ENCODE measurements at regions not wholly inside any gene's neighbourhood (a gene's known extent, or its start where the extent isn't known, plus 50 kb on each side); places are given as distances from the start of the nearest gene placed in this dataset.

- DNase-seq = no peak
These were observed 323.3 kb upstream of the AJAP1 start for GRCh38 chr1:4330805-4331766.

DNA sequence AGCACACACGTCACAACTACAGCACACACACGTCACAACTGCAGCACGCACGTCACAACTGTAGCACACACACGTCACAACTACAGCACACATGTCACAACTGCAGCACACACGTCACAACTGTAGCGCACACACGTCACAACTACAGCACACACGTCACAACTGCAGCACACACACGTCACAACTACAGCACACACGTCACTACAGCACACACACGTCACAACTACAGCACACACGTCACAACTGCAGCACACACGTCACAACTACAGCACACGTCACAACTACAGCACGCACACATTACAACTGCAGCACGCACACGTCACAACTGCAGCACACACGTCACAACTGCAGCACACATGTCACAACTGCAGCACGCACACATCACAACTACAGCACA is 322.6 kb upstream of the AJAP1 start:
- no peak for DNase-seq

DNA sequence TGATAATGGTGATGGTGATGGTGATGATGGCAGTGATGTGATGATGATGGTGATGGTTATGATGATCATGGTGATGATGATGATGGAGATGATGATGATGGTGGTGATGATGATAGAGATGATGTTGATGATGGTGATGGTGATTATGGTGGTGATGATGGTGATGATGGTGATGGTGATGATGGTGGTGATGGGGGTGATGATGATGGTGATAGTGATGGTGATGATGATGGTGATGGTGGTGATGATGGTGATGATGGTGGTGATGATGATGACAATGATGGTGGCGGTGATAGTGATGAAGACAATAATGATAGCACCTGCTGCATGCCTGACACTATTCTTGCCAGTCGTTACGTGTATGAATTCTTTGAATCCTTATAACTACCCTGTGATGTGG is 317.9 kb upstream of the AJAP1 start:
- no peak for DNase-seq

DNA sequence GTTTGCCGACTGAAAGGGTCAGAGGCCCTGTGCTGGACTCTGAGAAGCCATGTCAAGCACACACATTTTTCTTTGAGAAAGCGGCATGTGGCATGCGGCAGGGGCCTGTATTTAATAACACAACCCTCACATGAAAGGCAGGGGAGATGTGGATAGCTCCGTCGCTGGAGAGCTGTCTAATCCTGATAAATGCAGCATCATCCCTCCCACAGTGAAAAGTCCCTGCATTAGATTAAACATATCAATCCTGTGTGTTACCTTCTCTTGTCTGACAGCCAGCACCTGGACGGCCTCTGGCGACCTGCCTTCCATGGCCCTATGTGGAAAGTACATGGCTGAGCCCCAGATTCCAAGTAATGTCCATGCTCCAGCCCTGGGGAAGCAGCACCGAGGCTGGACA is 313.0 kb upstream of the AJAP1 start:
- no peak for DNase-seq

DNA sequence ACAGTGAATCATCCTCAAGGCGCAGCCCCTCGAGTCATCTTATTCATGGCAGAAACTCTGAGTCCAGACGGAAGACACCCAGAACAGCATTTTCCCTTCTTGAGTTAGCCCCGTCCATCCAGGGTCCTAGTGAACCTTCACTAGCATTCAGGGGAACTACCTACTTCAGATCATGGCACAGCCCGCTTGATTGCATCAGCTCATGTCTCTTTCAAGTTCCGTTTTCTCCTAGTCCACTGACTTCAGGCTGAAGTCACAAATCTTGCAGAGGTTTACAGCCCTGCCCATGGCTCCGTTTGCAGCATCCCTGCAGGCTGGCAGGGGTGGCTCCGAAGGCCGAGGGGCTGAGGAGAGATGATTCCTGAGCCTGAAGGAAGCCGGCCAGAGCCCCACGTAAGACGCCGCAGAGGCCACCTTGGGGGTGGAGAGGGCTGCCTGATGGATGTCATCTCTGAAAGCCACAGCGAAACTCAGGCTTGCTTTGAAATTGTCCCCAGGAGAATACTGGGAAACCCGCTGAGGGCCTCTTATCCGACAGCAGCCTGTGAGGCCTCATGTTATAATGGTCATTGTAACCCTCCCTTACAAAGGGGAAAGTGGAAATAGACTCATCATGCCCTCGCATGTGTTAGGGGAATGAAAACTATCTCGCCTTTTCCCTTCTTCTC is 310.2 kb upstream of the AJAP1 start:
- no peak for DNase-seq

- DNase-seq = no peak
These were observed 309.3 kb upstream of the AJAP1 start for GRCh38 chr1:4345094-4345493.

GRCh38 chr1:4346131-4346530 is 308.3 kb upstream of the AJAP1 start:
- no peak for DNase-seq

DNA sequence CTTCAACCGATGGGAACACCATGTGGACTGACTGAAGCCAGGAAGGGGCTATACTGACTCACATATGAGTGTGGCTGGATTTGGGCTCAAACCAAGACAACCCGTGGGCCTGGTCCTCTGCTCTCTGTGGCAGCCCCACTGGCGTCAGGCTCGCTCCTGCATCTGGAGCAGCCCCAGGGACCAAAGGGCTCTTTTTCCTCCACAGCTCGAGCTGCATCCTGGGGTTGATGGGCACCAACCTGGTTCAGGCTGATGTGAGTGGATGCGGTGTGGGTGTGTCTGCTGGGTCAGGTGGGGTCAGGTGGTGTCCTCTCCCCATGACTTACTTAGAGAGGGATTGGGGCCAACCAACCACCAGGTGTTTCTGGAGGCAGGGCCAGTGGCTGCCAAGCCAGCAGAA is 303.0 kb upstream of the AJAP1 start:
- DNase-seq = no peak

GRCh38 chr1:4353090-4353856 is 301.1 kb upstream of the AJAP1 start:
- DNase-seq = no peak

DNA sequence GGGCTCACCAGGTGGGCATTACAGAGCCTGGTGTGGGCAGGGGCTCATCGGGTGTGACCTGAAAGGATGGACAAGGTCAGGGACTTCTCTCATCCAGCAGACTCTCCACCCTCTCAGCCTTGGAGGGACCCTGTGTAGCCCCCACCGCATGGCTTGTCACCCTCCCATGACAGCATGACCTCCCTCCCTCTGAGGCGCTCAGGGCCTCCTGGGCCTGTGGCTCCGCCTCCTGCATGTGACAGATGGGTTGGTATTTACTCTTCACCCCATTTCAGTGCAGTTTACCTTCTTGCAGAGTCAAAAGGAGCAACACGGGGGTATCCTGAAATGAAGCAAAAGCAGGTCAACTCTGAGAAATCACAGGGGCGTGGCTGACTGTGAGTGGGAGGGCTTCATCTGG is 298.6 kb upstream of the AJAP1 start:
- DNase-seq = no peak

DNA sequence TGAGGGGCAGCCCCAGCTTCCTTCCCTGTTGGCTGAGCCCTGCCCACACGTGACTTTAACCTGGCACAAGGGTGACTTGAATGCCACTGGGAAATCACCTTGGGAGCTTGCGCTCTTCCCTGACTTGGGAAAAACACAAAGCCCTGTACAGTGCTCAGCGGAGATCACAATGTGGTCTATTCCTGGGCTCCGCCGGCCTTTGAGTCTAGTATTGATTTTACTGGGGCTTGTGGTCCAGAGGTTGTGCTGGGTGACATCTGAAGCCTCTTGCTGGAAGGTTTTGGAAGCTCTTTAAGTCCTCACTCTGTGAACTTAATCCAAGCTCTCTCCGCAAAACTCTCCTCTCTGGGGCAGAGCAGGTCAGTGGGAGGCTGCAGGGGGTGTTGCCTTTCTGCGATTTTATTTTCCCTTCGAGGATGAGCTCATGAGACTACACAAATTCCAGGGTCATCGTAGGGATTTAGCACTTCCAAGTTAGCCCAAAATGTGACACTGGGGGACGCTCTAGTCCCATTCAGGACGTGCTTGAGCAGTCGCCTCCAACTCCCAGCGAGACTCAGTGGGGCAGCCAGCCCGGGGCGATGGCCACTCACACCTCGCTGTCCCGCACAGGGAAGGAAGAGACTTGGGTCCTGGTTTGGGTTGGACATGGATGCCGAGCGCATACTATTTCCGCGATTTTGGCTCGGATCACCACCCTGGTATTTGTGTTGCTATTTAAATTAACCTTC is 291.9 kb upstream of the AJAP1 start:
- no peak for DNase-seq

DNA sequence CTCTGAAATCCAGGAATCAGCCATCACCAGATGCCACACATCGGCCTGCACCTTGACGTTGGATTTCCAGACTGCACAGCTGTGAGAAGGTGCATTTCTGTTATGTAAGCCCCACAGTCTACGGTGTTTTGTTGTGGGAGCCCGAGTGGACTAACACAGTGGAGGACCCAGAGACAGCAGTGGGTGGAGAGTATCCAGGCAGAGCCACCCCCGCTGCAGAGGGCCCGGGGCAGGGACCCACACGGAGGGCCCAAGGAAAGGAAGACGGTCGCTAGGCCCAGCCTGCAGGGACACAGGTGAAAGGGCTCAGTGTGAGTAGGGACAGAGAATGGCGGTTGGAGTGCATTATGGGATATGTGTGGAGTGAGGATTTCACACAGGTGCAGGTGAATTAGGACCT is 288.3 kb upstream of the AJAP1 start:
- no peak for DNase-seq

GRCh38 chr1:4367230-4367777 is 287.1 kb upstream of the AJAP1 start:
- no peak for DNase-seq

DNA sequence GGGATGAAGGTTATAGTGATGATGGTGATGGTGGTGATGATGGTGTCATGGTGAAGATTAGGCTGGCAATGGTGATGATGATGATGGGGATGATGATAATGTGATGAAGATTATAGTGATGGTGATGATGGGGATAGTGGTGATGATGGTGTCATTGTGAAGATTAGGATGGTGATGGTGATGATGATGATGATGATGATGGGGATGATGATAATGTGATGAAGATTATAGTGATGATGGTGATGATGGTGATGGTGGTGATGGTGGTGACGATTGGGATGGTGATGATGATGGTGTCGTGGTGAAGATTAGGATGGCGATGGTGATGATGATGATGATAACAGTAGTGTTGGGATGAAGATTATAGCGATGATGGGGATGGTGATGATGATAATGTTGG is 285.1 kb upstream of the AJAP1 start:
- no peak for DNase-seq

GRCh38 chr1:4371849-4372248 is 282.6 kb upstream of the AJAP1 start:
- no peak for DNase-seq

GRCh38 chr1:4375812-4376211 is 278.6 kb upstream of the AJAP1 start:
- DNase-seq = no peak

- no peak for DNase-seq
These were observed 274.8 kb upstream of the AJAP1 start for GRCh38 chr1:4379451-4380175.

- no peak for DNase-seq
These were observed 273.7 kb upstream of the AJAP1 start for GRCh38 chr1:4380564-4381168.

DNA sequence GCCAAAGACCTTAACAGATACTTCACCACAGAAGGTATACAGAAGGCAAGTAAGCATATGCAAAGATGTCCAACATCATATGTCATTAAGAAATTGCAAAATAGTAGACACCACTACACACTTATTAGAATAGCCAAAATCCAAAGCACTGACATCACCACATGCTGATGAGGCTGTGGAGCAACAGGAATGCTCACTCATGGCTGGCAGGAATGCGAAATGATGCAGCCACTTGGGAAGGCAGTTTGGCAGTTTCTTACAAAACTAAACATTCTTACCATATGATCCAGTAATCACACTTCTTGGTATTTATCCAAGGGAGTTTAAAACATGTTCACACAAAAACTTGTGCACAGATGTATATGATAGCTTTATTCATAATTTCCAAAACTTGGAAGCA is 261.2 kb upstream of the AJAP1 start:
- no peak for DNase-seq

- DNase-seq = no peak
These were observed 260.0 kb upstream of the AJAP1 start for GRCh38 chr1:4394366-4394765.

- no peak for DNase-seq
These were observed 259.3 kb upstream of the AJAP1 start for GRCh38 chr1:4395158-4395557.

All from NCI-H69 (cell line).